ENCODE measurements at regions not wholly inside any gene's neighbourhood (a gene's known extent, or its start where the extent isn't known, plus 50 kb on each side); places are given as distances from the start of the nearest gene placed in this dataset.
"Not testable (repeated sequence)": the region's sequence is repeated elsewhere in the genome, so short reads cannot be mapped to it uniquely, and the experiment has no call there.

- no peak for DNase-seq (ENCODE audit: low spot score)
Measured at GRCh38 chr6:170057961-170058877, 232.7 kb downstream of the DLL1 start.

GRCh38 chr6:170057034-170057734 lies 233.7 kb downstream of the DLL1 start:
- DNase-seq (ENCODE audit: low spot score) = no peak

- DNase-seq (ENCODE audit: low spot score) = no peak
Measured at GRCh38 chr6:170056278-170056711, 234.6 kb downstream of the DLL1 start.

- DNase-seq (ENCODE audit: low spot score) = not testable (repeated sequence)
Measured at GRCh38 chr6:170055797-170056196, 235.1 kb downstream of the DLL1 start.

GRCh38 chr6:170053966-170054661 lies 236.8 kb downstream of the DLL1 start:
- no peak for DNase-seq (ENCODE audit: low spot score)

GRCh38 chr6:170052991-170053821 lies 237.7 kb downstream of the DLL1 start:
- no peak for DNase-seq (ENCODE audit: low spot score)

- DNase-seq (ENCODE audit: low spot score) = no peak
Measured at GRCh38 chr6:170051229-170052172, 239.4 kb downstream of the DLL1 start.

- no peak for DNase-seq (ENCODE audit: low spot score)
Measured at GRCh38 chr6:170050591-170051041, 240.3 kb downstream of the DLL1 start.

- DNase-seq (ENCODE audit: low spot score) = no peak
Measured at GRCh38 chr6:170049641-170050561, 241.0 kb downstream of the DLL1 start.

GRCh38 chr6:170048615-170049256 lies 242.1 kb downstream of the DLL1 start:
- DNase-seq (ENCODE audit: low spot score) = no peak

- DNase-seq (ENCODE audit: low spot score) = no peak
Measured at GRCh38 chr6:170047823-170048222, 243.1 kb downstream of the DLL1 start.

- DNase-seq (ENCODE audit: low spot score) = no peak
Measured at GRCh38 chr6:170046791-170047626, 243.9 kb downstream of the DLL1 start.

GRCh38 chr6:170045981-170046667 lies 244.8 kb downstream of the DLL1 start:
- DNase-seq (ENCODE audit: low spot score) = no peak

- no peak for DNase-seq (ENCODE audit: low spot score)
Measured at GRCh38 chr6:170045563-170045960, 245.3 kb downstream of the DLL1 start.

GRCh38 chr6:170044836-170045562 lies 245.9 kb downstream of the DLL1 start:
- DNase-seq (ENCODE audit: low spot score) = no peak
